SJSA1 (cell line): ENCODE measurements at regions not wholly inside any gene's neighbourhood (a gene's known extent, or its start where the extent isn't known, plus 50 kb on each side); places are given as distances from the start of the nearest gene placed in this dataset.
"Not testable (repeated sequence)": the region's sequence is repeated elsewhere in the genome, so short reads cannot be mapped to it uniquely, and the experiment has no call there.

ENCODE experiments used
- DNase-seq, 2 experiments: peaks; one replicate each; pipeline ENCODE4 v3.0.0-alpha.2; 2015 to 2020; ENCODE audit warnings: low spot score in 2 of 2, low read depth in 1 of 2
- H3K27ac ChIP-seq: fragments of 250-450 bp; sonication (Bioruptor Pico); 2 replicates; pipeline ENCODE4 v1.5.1; 2020; ENCODE audit warnings: mild to moderate bottlenecking, moderate library complexity
- H3K27me3 ChIP-seq: fragments of 250-450 bp; sonication (Bioruptor Pico); replicated peaks from 2 replicates; pipeline ENCODE4 v1.5.1; 2020; ENCODE audit warnings: mild to moderate bottlenecking, moderate library complexity
- H3K36me3 ChIP-seq: fragments of 250-450 bp; sonication (Bioruptor Pico); 2 replicates; pipeline ENCODE4 v1.5.1; 2020; ENCODE audit warnings: mild to moderate bottlenecking
- H3K4me1 ChIP-seq: fragments of 250-450 bp; sonication (Bioruptor Pico); replicated peaks from 2 replicates; pipeline ENCODE4 v1.6.1; 2021; ENCODE audit warnings: mild to moderate bottlenecking
- H3K4me3 ChIP-seq: fragments of 250-450 bp; sonication (Bioruptor Pico); 2 replicates; pipeline ENCODE4 v1.5.1; 2020; ENCODE audit warnings: mild to moderate bottlenecking
- H3K9me3 ChIP-seq: fragments of 250-450 bp; sonication (Bioruptor Pico); replicated peaks from 2 replicates; pipeline ENCODE4 v1.5.1; 2020; ENCODE audit warnings: mild to moderate bottlenecking

GRCh38 chr13:73321043-73321442 lies 262.2 kb downstream of the KLF5 start:
- DNase-seq: no peak
- H3K27ac ChIP-seq: no peak overlapping the region
- H3K4me3 ChIP-seq: no peak overlapping the region
- peaks cover 5% of the 10 kb centered on the region for H3K4me1 ChIP-seq
- H3K9me3 ChIP-seq: no peaks in the 10 kb centered on the region
- H3K36me3 ChIP-seq: no peaks in the 10 kb centered on the region
- H3K27me3 ChIP-seq: no peaks in the 10 kb centered on the region

GRCh38 chr13:73317140-73317539 lies 258.3 kb downstream of the KLF5 start:
- Histone ChIP-seq H3K27me3 (no peaks in the 10 kb centered on the region), H3K4me1 (no peaks in the 10 kb centered on the region), H3K9me3 (no peaks in the 10 kb centered on the region), H3K27ac (no peak overlapping the region), H3K4me3 (no peak overlapping the region), H3K36me3 (no peaks in the 10 kb centered on the region)
- DNase-seq: no peak

- DNase-seq: no peak
- no peaks in the 10 kb centered on the region for H3K36me3 ChIP-seq
- H3K4me3 ChIP-seq: no peak overlapping the region
- no peak overlapping the region for H3K27ac ChIP-seq
- no peaks in the 10 kb centered on the region for H3K4me1 ChIP-seq
- H3K27me3 ChIP-seq: no peaks in the 10 kb centered on the region
- H3K9me3 ChIP-seq: no peaks in the 10 kb centered on the region
These were observed 251.6 kb downstream of the KLF5 start for GRCh38 chr13:73310366-73310765.

GRCh38 chr13:73307481-73307880 lies 248.7 kb downstream of the KLF5 start:
- Histone ChIP-seq H3K4me1 (no peaks in the 10 kb centered on the region), H3K9me3 (no peaks in the 10 kb centered on the region), H3K27me3 (no peaks in the 10 kb centered on the region), H3K4me3 (no peak overlapping the region), H3K36me3 (no peaks in the 10 kb centered on the region), H3K27ac (no peak overlapping the region)
- DNase-seq: no peak

- Histone ChIP-seq H3K36me3 (no peaks in the 10 kb centered on the region), H3K27ac (no peak overlapping the region), H3K9me3 (no peaks in the 10 kb centered on the region), H3K27me3 (no peaks in the 10 kb centered on the region), H3K4me1 (no peaks in the 10 kb centered on the region), H3K4me3 (no peak overlapping the region)
- no peak for DNase-seq
These were observed 247.9 kb downstream of the KLF5 start for GRCh38 chr13:73306688-73307087.

GRCh38 chr13:73304442-73304841 lies 245.6 kb downstream of the KLF5 start:
- no peak overlapping the region for H3K27ac ChIP-seq
- H3K4me3 ChIP-seq: no peak overlapping the region
- H3K9me3 ChIP-seq: no peaks in the 10 kb centered on the region
- H3K27me3 ChIP-seq: no peaks in the 10 kb centered on the region
- no peaks in the 10 kb centered on the region for H3K4me1 ChIP-seq
- no peak for DNase-seq
- H3K36me3 ChIP-seq: no peaks in the 10 kb centered on the region

- Histone ChIP-seq H3K27me3 (no peaks in the 10 kb centered on the region), H3K36me3 (no peaks in the 10 kb centered on the region), H3K4me1 (no peaks in the 10 kb centered on the region), H3K27ac (no peak overlapping the region), H3K9me3 (no peaks in the 10 kb centered on the region), H3K4me3 (no peak overlapping the region)
- DNase-seq: no peak
These were observed 245.0 kb downstream of the KLF5 start for GRCh38 chr13:73303851-73304250.

GRCh38 chr13:73301622-73302021 lies 242.8 kb downstream of the KLF5 start:
- not testable (repeated sequence) for H3K4me1 ChIP-seq, DNase-seq, H3K27me3 ChIP-seq

GRCh38 chr13:73300718-73301425 lies 242.1 kb downstream of the KLF5 start:
- no peaks in the 10 kb centered on the region for H3K36me3 ChIP-seq
- no peak overlapping the region for H3K27ac ChIP-seq
- no peaks in the 10 kb centered on the region for H3K4me1 ChIP-seq
- no peaks in the 10 kb centered on the region for H3K9me3 ChIP-seq
- H3K4me3 ChIP-seq: no peak overlapping the region
- DNase-seq: no peak
- no peaks in the 10 kb centered on the region for H3K27me3 ChIP-seq

More at GRCh38 chr13:73301622-73302021, 242.8 kb downstream of the KLF5 start:
- H3K4me3 ChIP-seq, H3K9me3 ChIP-seq, H3K36me3 ChIP-seq, H3K27ac ChIP-seq: not testable (repeated sequence)

- no peak for DNase-seq
- no peak overlapping the region for H3K4me3 ChIP-seq
- no peaks in the 10 kb centered on the region for H3K9me3 ChIP-seq
- no peaks in the 10 kb centered on the region for H3K4me1 ChIP-seq
- no peaks in the 10 kb centered on the region for H3K27me3 ChIP-seq
- H3K36me3 ChIP-seq: no peaks in the 10 kb centered on the region
- no peak overlapping the region for H3K27ac ChIP-seq
These were observed 241.0 kb downstream of the KLF5 start for GRCh38 chr13:73299787-73300186.

GRCh38 chr13:73293913-73294523 lies 235.2 kb downstream of the KLF5 start:
- Histone ChIP-seq H3K4me1 (no peaks in the 10 kb centered on the region), H3K27ac (no peak overlapping the region), H3K36me3 (no peaks in the 10 kb centered on the region), H3K9me3 (no peaks in the 10 kb centered on the region), H3K27me3 (no peaks in the 10 kb centered on the region), H3K4me3 (no peak overlapping the region)
- DNase-seq: no peak

GRCh38 chr13:73292127-73292526 lies 233.3 kb downstream of the KLF5 start:
- no peaks in the 10 kb centered on the region for H3K4me1 ChIP-seq
- no peak overlapping the region for H3K4me3 ChIP-seq
- DNase-seq: no peak
- no peaks in the 10 kb centered on the region for H3K9me3 ChIP-seq
- no peaks in the 10 kb centered on the region for H3K36me3 ChIP-seq
- H3K27me3 ChIP-seq: no peaks in the 10 kb centered on the region
- no peak overlapping the region for H3K27ac ChIP-seq

GRCh38 chr13:73290844-73291243 lies 232.0 kb downstream of the KLF5 start:
- no peaks in the 10 kb centered on the region for H3K36me3 ChIP-seq
- no peak overlapping the region for H3K4me3 ChIP-seq
- H3K9me3 ChIP-seq: no peaks in the 10 kb centered on the region
- H3K27me3 ChIP-seq: no peaks in the 10 kb centered on the region
- H3K4me1 ChIP-seq: no peaks in the 10 kb centered on the region
- DNase-seq: no peak
- no peak overlapping the region for H3K27ac ChIP-seq

GRCh38 chr13:73288596-73288995 lies 229.8 kb downstream of the KLF5 start:
- no peak overlapping the region for H3K4me3 ChIP-seq
- H3K36me3 ChIP-seq: no peaks in the 10 kb centered on the region
- no peak for DNase-seq
- H3K4me1 ChIP-seq: no peaks in the 10 kb centered on the region
- H3K9me3 ChIP-seq: no peaks in the 10 kb centered on the region
- no peak overlapping the region for H3K27ac ChIP-seq
- no peaks in the 10 kb centered on the region for H3K27me3 ChIP-seq

GRCh38 chr13:73287831-73288230 lies 229.0 kb downstream of the KLF5 start:
- DNase-seq: no peak
- H3K36me3 ChIP-seq: no peaks in the 10 kb centered on the region
- H3K4me3 ChIP-seq: no peak overlapping the region
- H3K9me3 ChIP-seq: no peaks in the 10 kb centered on the region
- H3K27ac ChIP-seq: no peak overlapping the region
- H3K27me3 ChIP-seq: no peaks in the 10 kb centered on the region
- H3K4me1 ChIP-seq: no peaks in the 10 kb centered on the region
